ENCODE measurements at regions not wholly inside any gene's neighbourhood (a gene's known extent, or its start where the extent isn't known, plus 50 kb on each side); places are given as distances from the start of the nearest gene placed in this dataset.

- no peak for DNase-seq (ENCODE audit: low read depth)
Observed at GRCh38 chr6:114543696-114544095, 200.9 kb upstream of the HS3ST5 start.

- DNase-seq (ENCODE audit: low read depth), result no peak
Observed at GRCh38 chr6:114541794-114542193, 199.0 kb upstream of the HS3ST5 start.

GRCh38 chr6:114537977-114538376 lies 195.2 kb upstream of the HS3ST5 start:
- no peak for DNase-seq (ENCODE audit: low read depth)

GRCh38 chr6:114534813-114535212 lies 192.0 kb upstream of the HS3ST5 start:
- DNase-seq (ENCODE audit: low read depth), result no peak

- no peak for DNase-seq (ENCODE audit: low read depth)
Observed at GRCh38 chr6:114524081-114524480, 181.3 kb upstream of the HS3ST5 start.

GRCh38 chr6:114523508-114523907 lies 180.7 kb upstream of the HS3ST5 start:
- no peak for DNase-seq (ENCODE audit: low read depth)

- no peak for DNase-seq (ENCODE audit: low read depth)
Observed at GRCh38 chr6:114521926-114522325, 179.1 kb upstream of the HS3ST5 start.

GRCh38 chr6:114520976-114521375 lies 178.2 kb upstream of the HS3ST5 start:
- no peak for DNase-seq (ENCODE audit: low read depth)

- DNase-seq (ENCODE audit: low read depth), result no peak
Observed at GRCh38 chr6:114514170-114514569, 171.3 kb upstream of the HS3ST5 start.

GRCh38 chr6:114471450-114471849 lies 128.6 kb upstream of the HS3ST5 start:
- no peak for DNase-seq (ENCODE audit: low read depth)

- DNase-seq (ENCODE audit: low read depth), result no peak
Observed at GRCh38 chr6:114467931-114468330, 125.1 kb upstream of the HS3ST5 start.

- no peak for DNase-seq (ENCODE audit: low read depth)
Observed at GRCh38 chr6:114465511-114465910, 122.7 kb upstream of the HS3ST5 start.

- DNase-seq (ENCODE audit: low read depth), result no peak
Observed at GRCh38 chr6:114453737-114454276, 111.0 kb upstream of the HS3ST5 start.

- DNase-seq (ENCODE audit: low read depth), result no peak
Observed at GRCh38 chr6:114452785-114453401, 110.1 kb upstream of the HS3ST5 start.

- no peak for DNase-seq (ENCODE audit: low read depth)
Observed at GRCh38 chr6:114450631-114451030, 107.8 kb upstream of the HS3ST5 start.

GRCh38 chr6:114449659-114450058 lies 106.8 kb upstream of the HS3ST5 start:
- no peak for DNase-seq (ENCODE audit: low read depth)

GRCh38 chr6:114446342-114446741 lies 103.5 kb upstream of the HS3ST5 start:
- no peak for DNase-seq (ENCODE audit: low read depth)

GRCh38 chr6:114445846-114446245 lies 103.0 kb upstream of the HS3ST5 start:
- no peak for DNase-seq (ENCODE audit: low read depth)

GRCh38 chr6:114439411-114439810 lies 96.6 kb upstream of the HS3ST5 start:
- DNase-seq (ENCODE audit: low read depth), result no peak

GRCh38 chr6:114437235-114437634 lies 94.4 kb upstream of the HS3ST5 start:
- DNase-seq (ENCODE audit: low read depth), result no peak

GRCh38 chr6:114436691-114437090 lies 93.9 kb upstream of the HS3ST5 start:
- no peak for DNase-seq (ENCODE audit: low read depth)

GRCh38 chr6:114435985-114436384 lies 93.2 kb upstream of the HS3ST5 start:
- DNase-seq (ENCODE audit: low read depth), result no peak

GRCh38 chr6:114432400-114432799 lies 89.6 kb upstream of the HS3ST5 start:
- DNase-seq (ENCODE audit: low read depth), result no peak

GRCh38 chr6:114431641-114432040 lies 88.8 kb upstream of the HS3ST5 start:
- no peak for DNase-seq (ENCODE audit: low read depth)

Measured in activated T-cell treated with anti-CD3 and anti-CD28 coated beads for 24 hours (primary cell).